GM21360 (cell line): ENCODE measurements at regions not wholly inside any gene's neighbourhood (a gene's known extent, or its start where the extent isn't known, plus 50 kb on each side); places are given as distances from the start of the nearest gene placed in this dataset.

Experiments used
- ATAC-seq: cut with Tn5 transposase; IDR thresholded peaks from one replicate; pipeline ENCODE4 v1.9.1; 2021; ENCODE audit warnings: mild to moderate bottlenecking, moderate library complexity; ENCODE audit not compliant: unreplicated experiment

DNA sequence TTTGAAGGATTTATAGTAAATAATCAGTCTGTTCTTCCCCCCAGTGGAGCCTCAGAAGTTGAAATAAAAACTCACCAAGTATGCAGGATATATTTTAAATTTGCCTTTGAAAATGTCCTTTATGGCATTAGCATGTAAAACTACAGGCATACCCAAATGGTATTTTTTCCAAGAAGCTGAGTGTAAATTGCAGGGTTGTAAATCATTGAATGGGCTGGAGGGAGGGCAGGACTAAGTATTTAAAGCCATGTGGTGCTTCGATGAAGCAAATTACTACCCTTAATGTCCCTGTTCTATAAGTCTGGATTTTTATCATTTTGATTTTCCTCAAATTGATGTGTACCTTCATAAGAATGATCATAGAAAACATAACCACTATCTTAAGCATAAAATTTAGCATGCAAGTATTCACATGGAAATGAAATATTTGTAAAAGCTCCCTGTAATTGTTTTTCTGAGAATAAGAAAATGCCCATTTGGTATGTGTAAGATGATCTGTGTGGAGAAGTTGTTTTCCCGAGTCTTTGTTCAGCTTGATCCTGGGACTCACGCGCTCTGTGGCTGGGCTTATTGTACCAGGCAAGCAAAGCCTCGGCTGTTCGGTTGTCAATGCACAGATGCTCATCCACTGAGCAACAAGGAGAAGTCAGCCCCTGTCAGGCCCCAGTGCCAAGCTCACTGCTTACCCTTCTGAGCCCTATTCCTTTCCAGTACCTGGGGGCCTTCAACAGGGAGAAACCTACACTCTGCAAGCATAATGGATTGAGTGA, 66.7 kb downstream of the CD164 start:
- ATAC-seq: no peak

DNA sequence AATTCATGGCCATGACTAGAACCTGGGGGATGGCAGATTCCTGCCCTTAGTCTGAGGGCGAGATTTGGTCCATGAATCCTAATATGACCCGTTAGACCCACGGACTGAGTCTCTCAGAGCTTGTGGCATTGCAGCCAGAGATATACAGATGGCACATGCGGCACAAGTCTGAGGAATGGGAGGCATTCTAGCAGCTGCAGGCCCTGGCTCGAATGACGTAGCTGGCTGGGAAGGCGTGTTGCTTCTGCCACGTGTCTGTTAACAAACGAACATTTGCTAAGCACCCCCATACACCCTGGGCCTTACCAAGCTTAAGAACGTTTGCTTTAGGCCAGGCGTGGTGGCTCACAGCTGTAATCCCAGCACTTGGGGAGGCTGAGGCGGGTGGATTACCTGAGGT, 68.0 kb downstream of the CD164 start:
- ATAC-seq: no peak

DNA sequence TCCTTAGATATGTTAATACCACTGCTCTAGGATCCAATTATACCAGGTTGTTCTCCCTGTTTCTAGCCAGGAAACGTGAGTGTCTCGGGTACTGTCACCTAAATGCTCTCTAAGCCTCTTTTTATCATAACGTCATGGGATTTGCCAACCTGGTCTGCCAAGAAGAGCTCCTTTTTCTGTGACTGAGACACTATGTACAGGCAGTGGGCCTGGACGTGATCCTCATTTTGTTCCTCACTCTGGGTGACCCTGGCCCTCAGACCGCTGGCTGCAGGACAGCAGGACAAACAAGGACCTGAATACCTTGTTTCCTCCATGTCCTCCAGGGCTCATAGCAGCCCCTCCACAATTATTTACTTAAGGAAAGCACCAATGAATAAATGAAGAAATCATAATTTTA, 69.1 kb downstream of the CD164 start:
- no peak for ATAC-seq

DNA sequence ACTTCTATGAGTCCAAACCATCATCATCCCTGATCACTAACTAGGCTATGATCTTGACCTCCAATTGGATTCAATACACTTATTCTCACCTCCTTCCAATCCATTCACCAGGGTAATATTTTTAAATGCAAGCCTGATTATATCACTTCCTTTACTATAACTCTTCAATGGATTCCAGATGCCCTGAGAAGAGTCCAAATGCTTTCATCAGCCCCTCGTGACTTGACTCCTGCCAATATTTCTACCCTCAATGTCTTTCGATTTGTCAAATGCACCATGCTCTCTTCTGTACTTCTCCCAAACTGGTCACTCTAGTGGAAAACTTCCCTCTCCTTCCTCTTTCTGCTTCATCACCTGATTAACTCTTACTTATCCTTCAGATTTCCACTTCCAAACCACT, 70.8 kb downstream of the CD164 start:
- no peak for ATAC-seq

DNA sequence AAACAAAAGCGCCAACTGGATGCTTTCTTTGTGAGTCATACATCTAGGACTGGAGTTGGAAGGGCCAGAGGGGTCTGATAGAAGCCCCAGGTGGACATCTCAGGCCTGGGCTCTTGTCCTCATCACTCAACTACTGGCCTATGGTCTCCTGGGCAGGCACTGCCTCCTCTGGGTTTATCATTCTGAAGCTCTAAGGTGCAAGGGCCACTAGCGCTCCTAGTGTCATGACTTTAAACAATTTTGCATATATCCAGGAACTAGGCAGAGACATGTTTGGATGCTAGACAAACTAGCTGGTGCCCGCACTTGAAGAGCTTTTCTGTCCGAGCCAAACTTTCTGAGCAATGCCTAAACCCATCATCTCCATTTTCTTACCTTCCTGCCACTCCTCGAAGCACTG, 72.3 kb downstream of the CD164 start:
- ATAC-seq: no peak

DNA sequence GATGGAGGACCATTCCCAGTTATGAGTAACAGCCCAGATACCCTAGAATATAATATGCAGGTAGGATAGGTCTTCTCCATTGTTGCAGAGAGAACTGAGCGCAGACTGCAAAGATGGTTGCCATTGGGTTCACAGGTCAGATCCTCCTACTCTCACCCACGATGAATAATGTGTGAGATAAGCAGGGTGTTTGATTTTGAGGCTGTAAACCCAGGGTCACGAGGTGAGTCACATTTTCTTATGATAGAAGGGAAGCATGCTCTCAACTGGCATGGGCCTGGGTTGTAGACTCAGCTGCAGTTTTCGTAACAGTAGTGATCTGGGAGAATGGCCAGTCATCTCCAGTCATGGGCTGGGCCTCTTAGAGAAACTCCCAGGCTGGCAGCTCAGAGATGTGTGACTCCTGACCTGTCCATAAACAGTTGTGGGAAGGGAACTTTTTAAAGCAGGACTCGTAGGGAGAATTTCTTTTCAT, 74.2 kb downstream of the CD164 start:
- no peak for ATAC-seq

DNA sequence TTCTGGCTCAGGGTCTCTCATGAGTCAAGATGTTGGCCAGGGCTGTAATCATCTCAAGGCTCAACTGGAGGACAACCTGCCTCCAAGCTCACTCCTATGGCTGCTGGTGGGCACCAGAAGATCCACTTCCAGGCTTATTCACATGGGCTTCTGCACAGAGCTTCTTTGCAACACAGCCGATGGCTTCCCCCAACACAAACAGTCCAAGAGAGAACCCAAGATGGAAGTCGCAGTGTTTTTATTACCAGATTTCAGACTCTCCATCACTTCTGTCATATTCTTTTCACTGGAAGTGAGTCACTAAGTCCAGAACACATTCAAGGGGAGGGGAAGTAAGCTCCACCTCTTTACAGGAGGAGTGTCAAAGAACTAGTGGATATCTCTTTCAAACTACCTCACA, 75.5 kb downstream of the CD164 start:
- no peak for ATAC-seq

DNA sequence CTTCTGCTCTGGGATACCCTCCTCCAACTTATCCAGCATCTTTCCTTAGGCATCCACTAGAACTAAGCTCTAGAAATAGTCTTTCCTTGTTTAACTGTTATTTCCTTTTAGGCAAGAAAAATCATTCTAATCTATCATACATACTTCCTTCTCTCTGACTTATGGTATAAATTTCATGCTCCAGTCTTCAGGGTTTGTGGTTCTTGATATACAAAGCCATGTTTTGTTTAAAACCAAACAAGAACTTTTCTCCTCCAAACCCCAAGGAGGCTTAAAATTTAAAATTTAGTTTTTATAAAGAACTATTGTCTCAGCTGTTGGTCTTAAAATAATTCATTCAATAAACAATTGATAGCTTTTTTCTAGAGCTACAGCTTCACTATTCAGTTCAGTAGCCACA, 77.2 kb downstream of the CD164 start:
- no peak for ATAC-seq

DNA sequence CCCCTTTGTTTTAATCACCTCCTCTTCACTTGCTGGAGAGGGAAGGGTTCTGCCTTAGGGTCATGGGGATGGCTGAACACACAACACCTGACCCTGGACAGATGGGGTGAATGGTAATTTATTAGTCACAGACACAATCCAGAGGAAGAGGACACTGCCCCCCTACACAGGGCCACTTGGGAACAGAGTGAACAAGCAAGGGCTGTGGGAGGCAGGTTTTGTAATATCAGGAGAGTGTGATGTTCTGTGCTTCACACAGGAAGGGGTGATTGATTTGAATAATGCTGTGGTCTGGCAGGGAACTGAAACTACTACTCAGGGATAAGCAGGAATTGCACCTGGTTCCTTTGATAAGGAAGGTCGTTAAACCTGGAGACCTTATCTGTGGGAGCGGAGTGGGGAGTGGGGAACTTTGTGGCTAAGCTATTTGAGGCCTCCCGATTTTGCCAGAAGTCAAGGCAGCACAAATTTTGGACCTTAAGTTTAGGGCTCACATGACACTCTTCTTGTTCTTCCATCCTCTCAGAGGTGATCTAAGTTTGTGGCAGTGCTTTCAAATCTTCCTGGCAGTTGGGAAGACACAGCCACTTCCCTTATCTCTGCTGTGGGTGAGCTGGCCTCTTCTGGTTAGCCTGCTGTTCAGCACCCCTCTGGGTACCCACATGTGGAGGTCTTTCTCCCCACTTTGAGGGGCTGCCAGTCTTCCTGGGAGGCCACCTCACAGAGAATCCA, 77.8 kb downstream of the CD164 start:
- ATAC-seq: peak; percentile 67

DNA sequence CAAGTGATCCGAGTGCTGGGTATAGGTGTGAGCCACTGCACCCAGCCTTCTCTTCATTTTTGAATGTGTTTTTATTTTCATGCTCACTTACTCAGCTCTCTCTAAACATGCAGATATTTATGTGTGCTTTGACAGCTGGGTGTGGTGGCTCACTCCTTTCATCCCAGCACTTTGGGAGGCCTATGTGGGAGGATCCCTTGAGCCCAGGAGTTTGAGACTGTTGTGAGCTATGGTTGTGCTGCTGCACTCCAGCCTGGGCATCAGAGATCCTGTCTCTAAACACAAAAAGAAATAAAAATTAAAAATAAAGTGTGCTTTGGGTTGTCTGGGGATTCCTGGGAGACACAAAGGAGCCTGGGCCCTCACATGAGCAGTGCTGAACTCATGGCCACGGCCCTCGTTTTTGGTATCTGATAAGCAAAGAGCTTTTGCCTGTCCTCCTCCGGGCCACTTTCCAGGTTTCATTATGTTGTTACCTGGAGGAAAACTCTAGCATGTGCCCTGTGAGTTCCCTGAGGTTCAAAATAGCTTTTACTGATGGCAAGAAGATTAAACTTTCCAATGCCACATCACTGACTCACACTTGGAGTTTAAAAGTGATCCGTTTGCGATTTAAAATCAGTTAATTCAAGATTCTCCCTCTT, 78.5 kb downstream of the CD164 start:
- ATAC-seq: no peak

DNA sequence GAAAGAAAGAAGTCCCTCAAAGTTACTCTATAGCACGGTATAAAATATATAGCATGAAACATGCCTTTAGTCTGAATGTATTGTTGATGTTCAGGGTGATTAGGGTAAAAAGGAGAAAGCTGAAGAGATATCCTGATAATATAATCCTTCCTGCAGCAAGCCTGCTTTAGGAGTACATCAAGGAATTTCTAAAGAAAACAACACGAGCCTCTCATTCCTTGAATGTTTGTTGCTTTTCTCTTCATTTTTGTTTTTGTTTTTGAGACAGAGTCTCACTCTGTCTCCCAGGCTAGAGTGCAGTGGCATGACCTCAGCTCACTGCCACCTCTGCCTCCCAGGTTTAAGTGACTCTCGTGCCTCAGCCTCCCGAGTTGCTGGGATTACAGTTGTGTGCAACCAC, 79.1 kb downstream of the CD164 start:
- ATAC-seq: no peak

DNA sequence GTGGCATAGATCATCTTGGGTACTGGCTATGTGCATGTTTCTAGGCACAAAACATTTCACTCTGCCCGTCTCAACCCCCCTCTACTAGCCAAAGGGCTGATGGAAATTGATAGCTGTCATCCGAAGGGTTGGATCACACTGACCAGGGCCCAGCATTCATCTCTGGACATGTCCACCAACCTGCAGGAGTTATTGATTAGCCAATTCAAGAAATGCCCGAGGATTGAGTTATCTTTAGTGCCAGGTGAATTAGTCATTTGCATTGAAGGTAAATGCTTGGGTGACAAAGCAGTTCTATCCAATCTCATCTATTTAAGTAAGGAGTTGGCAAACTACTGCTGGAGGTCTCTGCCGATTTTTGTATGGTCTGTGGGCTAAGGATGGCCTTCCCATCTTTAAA, 80.1 kb downstream of the CD164 start:
- ATAC-seq: no peak

DNA sequence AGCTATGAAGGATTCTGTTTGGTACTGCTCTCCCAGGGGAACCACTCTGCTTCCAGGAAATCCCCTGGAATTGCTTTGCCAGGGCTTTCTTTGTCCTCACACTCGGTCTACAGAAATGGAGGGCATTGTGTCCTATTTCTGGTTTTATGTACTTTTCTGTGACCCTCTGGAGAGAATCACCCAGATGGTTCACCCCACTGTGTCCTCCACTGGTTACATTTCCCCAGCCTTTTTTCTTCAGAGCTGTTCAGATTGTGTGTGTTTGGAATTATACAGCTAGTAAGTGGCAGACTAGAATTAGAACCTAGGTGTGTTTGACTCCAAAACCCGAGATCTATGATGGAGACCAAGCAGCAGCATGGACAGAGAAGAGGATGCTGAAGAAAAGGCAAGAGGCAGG, 80.8 kb downstream of the CD164 start:
- no peak for ATAC-seq

DNA sequence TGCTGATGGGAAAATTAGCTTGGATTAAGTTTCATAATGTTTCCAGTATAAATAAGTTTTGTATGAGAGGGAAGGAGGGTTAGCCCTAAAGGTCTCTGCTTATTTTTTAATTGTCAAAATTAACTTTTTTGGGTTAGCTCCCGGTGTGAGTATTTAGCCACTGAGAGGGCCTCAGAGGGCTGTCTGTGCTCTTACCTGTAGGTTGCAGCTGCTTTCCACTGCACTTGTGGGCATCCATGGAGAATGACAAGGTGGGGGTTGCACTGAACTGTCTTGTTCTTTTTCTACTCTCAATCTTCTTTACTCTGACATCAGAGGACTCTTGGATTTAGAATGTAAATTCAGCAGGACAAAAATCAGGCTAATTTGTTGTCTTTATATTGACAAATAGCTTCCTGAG, 81.4 kb downstream of the CD164 start:
- ATAC-seq: no peak

DNA sequence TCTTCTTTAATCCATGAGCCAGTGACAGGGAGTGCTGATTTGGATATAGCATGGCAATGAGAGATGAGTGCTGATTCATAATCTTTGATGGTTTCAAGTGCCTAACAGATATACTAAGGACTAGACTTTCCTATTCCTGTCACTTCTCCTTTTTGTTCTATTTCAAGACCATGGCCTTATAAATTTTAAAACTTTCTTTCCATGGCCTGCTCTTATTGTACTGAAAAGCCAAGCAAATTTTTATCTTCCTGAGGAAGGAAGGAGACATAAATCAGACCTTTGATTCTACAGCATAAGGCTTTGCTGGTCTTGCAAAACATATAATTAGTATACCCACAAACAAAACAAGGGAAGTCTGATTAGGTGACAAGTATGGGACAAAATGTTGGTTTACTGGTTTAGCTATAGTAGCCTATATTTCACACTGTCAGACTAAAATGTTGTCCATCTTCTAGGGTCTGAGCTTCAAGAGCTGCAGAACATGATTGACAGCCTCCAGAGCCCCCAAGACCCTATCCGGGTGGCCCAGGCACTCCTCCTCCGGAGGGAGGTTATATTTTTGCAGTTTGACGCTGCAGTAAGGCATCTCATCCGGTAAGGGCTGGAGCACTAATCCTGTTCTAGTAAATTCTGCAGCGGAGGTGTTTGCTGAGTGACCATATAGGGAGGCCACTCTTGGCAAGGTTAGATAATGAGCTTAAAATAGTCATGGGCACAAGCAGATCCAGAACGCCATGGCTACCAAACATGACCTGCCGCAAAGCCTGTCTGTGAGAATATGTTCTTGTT, 82.3 kb downstream of the CD164 start:
- ATAC-seq: no peak

DNA sequence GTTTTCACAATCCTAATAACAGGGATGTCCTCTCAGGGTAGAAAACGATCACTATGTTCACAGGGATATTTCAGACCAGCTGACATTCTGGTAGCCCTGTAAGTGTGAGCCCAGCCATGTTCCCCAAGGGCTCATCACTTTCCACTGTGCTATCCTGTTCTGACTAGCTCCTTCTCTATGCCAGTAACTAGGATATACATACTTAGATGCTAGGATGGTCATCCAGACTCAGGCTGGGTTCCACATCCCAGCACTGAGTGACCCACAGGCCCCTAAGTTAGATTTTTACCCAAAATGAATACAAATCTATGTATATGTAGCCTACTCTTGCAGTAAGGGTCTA, 83.0 kb downstream of the CD164 start:
- ATAC-seq: no peak

DNA sequence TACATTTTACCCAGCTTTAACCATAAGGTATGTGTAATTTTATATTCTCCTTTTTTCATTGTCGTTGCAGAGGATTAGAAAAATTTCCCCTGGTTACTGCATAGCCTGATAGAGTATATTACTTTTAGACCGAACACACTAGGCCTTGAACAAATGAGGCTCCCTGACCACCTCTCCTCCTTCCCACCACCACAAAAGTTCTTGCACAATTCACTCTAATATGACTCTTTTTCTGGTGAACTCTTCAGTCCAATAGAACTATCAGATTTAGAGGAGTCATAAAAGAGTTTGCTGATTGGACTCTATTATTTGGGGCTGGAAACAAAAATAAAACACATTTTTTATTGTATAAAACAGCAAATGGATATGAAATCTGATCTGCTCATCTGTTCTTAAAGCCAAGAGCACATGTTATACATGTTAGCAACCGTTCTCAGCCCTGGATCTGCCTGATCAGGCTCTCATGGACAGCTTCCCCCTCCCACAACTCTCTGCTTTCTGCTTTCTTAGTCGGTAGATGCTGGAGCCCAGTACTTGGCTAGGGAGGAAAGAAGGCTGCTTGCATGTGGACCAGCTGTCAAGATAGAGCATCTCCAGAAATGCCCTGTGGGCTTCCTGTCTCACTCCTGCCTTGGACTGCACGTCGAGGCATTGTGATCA, 83.5 kb downstream of the CD164 start:
- no peak for ATAC-seq

DNA sequence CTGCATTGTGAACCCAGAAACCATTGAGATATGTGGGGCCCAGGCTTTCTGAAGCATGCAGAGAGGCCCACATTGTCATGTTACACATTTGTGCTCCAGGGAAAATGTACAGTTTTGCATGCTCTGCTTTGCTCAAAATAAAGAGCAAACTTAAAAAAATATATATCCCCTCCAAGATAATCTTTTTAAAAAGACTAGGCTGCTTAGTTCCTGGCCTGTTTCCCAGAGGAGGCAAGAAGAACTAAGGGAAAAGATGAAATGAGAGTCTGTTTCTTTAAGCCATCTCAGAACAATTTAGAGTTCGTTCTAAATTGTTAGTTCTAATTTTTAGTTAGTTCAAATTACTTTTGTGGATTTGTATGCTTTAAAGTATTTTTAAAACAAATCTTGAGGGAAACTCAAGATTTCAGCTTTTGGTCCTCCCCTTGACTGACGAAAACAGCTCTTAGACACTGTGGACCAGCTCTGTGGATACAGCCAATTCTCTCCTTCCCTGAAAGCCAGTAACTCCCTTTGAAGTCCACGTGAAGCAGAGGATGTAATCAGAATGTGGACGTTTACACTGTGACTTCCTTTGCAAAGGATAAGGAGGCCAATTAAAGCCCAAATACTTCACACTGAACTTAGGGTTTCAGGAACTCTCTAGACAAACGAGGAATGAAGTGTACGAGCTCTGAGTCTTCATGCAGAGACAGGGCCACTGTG, 84.7 kb downstream of the CD164 start:
- no peak for ATAC-seq

DNA sequence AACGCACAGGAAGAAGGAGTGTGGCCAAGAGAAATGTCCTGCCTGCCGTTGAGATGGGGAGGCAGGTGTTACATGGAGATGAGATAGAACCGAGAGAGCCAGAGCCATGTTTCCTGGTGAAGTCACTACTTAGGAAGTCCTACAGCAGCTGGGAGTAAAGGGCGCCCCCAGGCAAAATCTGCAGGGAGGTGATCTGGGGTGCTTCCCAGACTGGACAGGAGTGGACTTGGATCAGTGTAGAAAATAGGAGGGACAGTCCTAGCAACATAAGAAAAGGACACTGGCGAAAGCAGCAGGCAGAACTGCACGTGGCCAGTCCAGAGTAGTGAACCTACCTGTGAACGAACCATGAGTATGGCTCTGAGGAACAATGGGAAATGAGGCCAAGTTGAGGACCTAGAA, 85.3 kb downstream of the CD164 start:
- no peak for ATAC-seq

DNA sequence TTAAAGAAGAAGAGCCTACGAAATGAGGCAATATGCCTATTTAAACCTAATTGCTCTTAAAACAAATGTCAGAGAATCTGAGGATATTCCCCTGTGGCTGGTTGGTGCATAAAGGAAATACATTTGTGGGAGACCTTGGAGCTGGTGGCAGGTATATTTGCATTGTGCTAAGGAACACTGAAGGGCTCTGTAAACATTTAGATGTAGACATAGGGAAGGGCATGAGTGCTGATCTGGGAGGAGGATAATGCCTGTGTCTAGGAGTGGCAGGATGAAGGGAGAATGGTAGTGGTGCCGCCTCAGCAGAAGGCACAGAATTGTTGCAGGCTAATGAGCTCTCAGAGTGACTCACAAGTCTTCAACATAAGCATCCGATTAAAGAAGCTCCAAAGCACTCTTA, 85.8 kb downstream of the CD164 start:
- ATAC-seq: no peak
